GM19395 (cell line): ENCODE measurements at regions not wholly inside any gene's neighbourhood (a gene's known extent, or its start where the extent isn't known, plus 50 kb on each side); places are given as distances from the start of the nearest gene placed in this dataset.

Experiments used
- ATAC-seq: cut with Tn5 transposase; IDR thresholded peaks from one replicate; pipeline ENCODE4 v1.9.1; 2021; ENCODE audit warnings: mild to moderate bottlenecking, moderate library complexity; ENCODE audit not compliant: unreplicated experiment

GRCh38 chr13:30359991-30360390 is 52.6 kb upstream of the KATNAL1 start:
- ATAC-seq: no peak

GRCh38 chr13:30360586-30360985 is 53.2 kb upstream of the KATNAL1 start:
- no peak for ATAC-seq

GRCh38 chr13:30362005-30362788 is 54.8 kb upstream of the KATNAL1 start:
- ATAC-seq: no peak

GRCh38 chr13:30362869-30363268 is 55.5 kb upstream of the KATNAL1 start:
- no peak for ATAC-seq

- ATAC-seq: no peak
These were observed 56.4 kb upstream of the KATNAL1 start for GRCh38 chr13:30363725-30364124.

GRCh38 chr13:30364133-30364532 is 56.8 kb upstream of the KATNAL1 start:
- ATAC-seq: no peak

- no peak for ATAC-seq
These were observed 57.4 kb upstream of the UBE2L5 start for GRCh38 chr13:30364876-30365275.

- no peak for ATAC-seq
These were observed 56.2 kb upstream of the UBE2L5 start for GRCh38 chr13:30366088-30366487.

- ATAC-seq: no peak
These were observed 55.0 kb upstream of the UBE2L5 start for GRCh38 chr13:30367296-30367695.

- ATAC-seq: no peak
These were observed 52.1 kb upstream of the UBE2L5 start for GRCh38 chr13:30370146-30370545.

GRCh38 chr13:30370916-30371521 is 51.3 kb upstream of the UBE2L5 start:
- no peak for ATAC-seq

- peak; percentile 75 for ATAC-seq
These were observed 50.5 kb upstream of the UBE2L5 start for GRCh38 chr13:30371649-30372265.
